SU-DHL-6 (cell line): ENCODE measurements at regions not wholly inside any gene's neighbourhood (a gene's known extent, or its start where the extent isn't known, plus 50 kb on each side); places are given as distances from the start of the nearest gene placed in this dataset.
"Not testable (repeated sequence)": the region's sequence is repeated elsewhere in the genome, so short reads cannot be mapped to it uniquely, and the experiment has no call there.

Experiments
- CTCF ChIP-seq: fragments of 200-600 bp; sonication (generic); IDR thresholded peaks from one replicate; pipeline ENCODE4 v1.5.1; 2017; ENCODE audit warnings: antibody characterized with exemption, mild to moderate bottlenecking, low read length, moderate library complexity; ENCODE audit not compliant: insufficient read depth, poor library complexity, severe bottlenecking
- EZH2phosphoT487 ChIP-seq: fragments of 200-600 bp; sonication (generic), shearing (Covaris generic); conservative IDR thresholded peaks from 2 replicates; pipeline ENCODE4 v1.6.1; 2018; ENCODE audit warnings: mild to moderate bottlenecking, antibody characterized with exemption, low read length, moderate library complexity, mixed read lengths

GRCh38 chr3:75214332-75214731, 449.8 kb upstream of the FRG2C start:
- not testable (repeated sequence) for TF ChIP-seq CTCF, EZH2phosphoT487
